Stimulated activated naive B cell treated with anti-CD40 and anti-IgM and Interleukin-4, amounts not matched to agents 10 μg/mL and 1 μg/mL and 100 μg/mL, for 72 hours (primary cell): ENCODE measurements at regions not wholly inside any gene's neighbourhood (a gene's known extent, or its start where the extent isn't known, plus 50 kb on each side); places are given as distances from the start of the nearest gene placed in this dataset.

Experiments
- ATAC-seq, 2 donors: fragments of 150-1000 bp; cut with Tn5 transposase; replicated peaks; 2 replicates each; pipeline ENCODE4 v1.10.0; 2021; ENCODE audit warnings: moderate library complexity in 1 of 2
- DNase-seq: peaks from one replicate; pipeline ENCODE4 v3.0.0; 2021
- H3K27ac Mint-ChIP-seq: one replicate; pipeline ENCODE4 v1.8.0; 2022; ENCODE audit warnings: mild to moderate bottlenecking, mixed read lengths
- H3K27me3 Mint-ChIP-seq, 2 donors: one replicate each; pipeline ENCODE4 v1.8.0; 2022; ENCODE audit warnings: mixed read lengths in 2 of 2
- H3K36me3 Mint-ChIP-seq, 2 donors: one replicate each; pipeline ENCODE4 v1.8.0; 2022; ENCODE audit warnings: mixed read lengths in 2 of 2, mild to moderate bottlenecking in 1 of 2
- H3K4me1 Mint-ChIP-seq, 2 donors: one replicate each; pipeline ENCODE4 v1.8.0; 2022; ENCODE audit warnings: mixed read lengths in 2 of 2, mild to moderate bottlenecking in 1 of 2
- H3K4me3 Mint-ChIP-seq, 2 donors: one replicate each; pipeline ENCODE4 v1.8.0; 2022; ENCODE audit warnings: mild to moderate bottlenecking in 2 of 2, mixed read lengths in 2 of 2, moderate library complexity in 1 of 2
- H3K9me3 Mint-ChIP-seq, 2 donors: one replicate each; pipeline ENCODE4 v1.8.0; 2022; ENCODE audit warnings: mixed read lengths in 2 of 2, mild to moderate bottlenecking in 1 of 2

- Mint-ChIP-seq H3K27me3 (peaks cover 3 to 21% of the 10 kb centered on the region in 2 donors), H3K36me3 (no peaks in the 10 kb centered on the region), H3K9me3 (peaks cover 11 to 16% of the 10 kb centered on the region in 2 donors), H3K27ac (no peak overlapping the region), H3K4me3 (no peak overlapping the region), H3K4me1 (no peaks in the 10 kb centered on the region)
- ATAC-seq (no peak), DNase-seq (no peak)
Observed at GRCh38 chr12:115710104-115710564, 567.4 kb downstream of the MED13L start.

GRCh38 chr12:115709540-115710011 lies 567.9 kb downstream of the MED13L start:
- Mint-ChIP-seq H3K27ac (no peak overlapping the region), H3K4me3 (no peak overlapping the region), H3K27me3 (peaks cover 3 to 21% of the 10 kb centered on the region in 2 donors), H3K36me3 (no peaks in the 10 kb centered on the region), H3K9me3 (peaks cover 11 to 16% of the 10 kb centered on the region in 2 donors), H3K4me1 (no peaks in the 10 kb centered on the region)
- ATAC-seq (no peak), DNase-seq (no peak)

DNA sequence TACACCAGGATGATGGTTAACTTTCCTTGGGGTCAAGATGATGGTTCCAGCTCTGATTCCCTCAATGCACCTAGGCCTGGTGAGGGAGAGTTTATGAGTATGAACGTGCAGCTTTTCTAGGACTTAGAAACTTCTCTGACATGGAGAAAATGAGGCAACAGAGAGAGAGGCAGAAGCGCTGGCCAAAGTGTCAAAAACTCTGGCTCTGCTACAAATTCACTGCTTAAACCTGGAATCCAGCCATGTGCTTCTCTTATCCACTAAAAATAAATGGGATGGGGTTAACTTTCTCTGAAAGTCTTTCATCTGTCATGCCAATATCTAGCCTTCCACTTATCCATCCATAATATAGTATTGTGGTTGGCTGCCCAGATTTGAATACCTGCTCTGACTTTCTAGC lies 568.7 kb downstream of the MED13L start:
- H3K4me3 Mint-ChIP-seq = no peak overlapping the region
- peaks cover 3 to 21% of the 10 kb centered on the region in 2 donors for H3K27me3 Mint-ChIP-seq
- DNase-seq (no peak), ATAC-seq (no peak)
- H3K36me3 Mint-ChIP-seq = no peaks in the 10 kb centered on the region
- peaks cover 11 to 16% of the 10 kb centered on the region in 2 donors for H3K9me3 Mint-ChIP-seq
- no peaks in the 10 kb centered on the region for H3K4me1 Mint-ChIP-seq
- H3K27ac Mint-ChIP-seq = no peak overlapping the region

DNA sequence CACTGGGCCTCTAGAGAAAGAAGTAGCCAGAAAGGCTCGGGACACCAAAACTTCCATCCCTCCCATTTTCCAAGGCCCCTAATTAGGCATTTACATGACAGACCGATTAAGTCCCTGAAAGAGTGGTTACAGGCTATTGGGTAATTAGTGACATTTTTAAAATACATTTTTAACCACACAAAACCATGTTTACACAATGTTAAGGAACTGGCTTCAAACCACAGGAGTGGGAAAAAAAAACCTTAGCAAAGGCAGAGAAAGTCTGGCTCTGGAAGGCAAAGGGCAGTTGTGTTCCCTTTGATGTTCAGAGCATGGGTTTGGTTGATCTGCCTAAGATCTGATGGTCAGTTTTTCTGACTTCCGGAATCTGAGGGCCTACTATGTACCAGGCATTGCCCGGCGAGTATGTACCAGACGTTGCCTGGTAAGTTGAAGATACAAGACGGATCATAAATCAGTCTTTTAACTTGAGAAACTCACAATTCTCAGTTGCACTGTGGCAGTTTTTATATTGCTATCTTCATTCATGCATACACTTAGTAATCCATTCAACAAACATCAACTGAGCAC lies 576.5 kb downstream of the MED13L start:
- H3K27me3 Mint-ChIP-seq = peaks cover 2 to 4% of the 10 kb centered on the region in 2 donors
- no peaks in the 10 kb centered on the region for H3K36me3 Mint-ChIP-seq
- no peak overlapping the region for H3K27ac Mint-ChIP-seq
- H3K9me3 Mint-ChIP-seq = peaks cover 6 to 10% of the 10 kb centered on the region in 2 donors
- ATAC-seq (no peak), DNase-seq (no peak)
- H3K4me3 Mint-ChIP-seq = no peak overlapping the region
- no peaks in the 10 kb centered on the region for H3K4me1 Mint-ChIP-seq

GRCh38 chr12:115700081-115700480 lies 577.4 kb downstream of the MED13L start:
- DNase-seq = no peak
- ATAC-seq = no peak
- no peaks in the 10 kb centered on the region for H3K36me3 Mint-ChIP-seq

GRCh38 chr12:115698257-115698656 lies 579.2 kb downstream of the MED13L start:
- Mint-ChIP-seq H3K27me3 (peaks cover 10 to 15% of the 10 kb centered on the region in 2 donors), H3K27ac (no peak overlapping the region), H3K36me3 (no peaks in the 10 kb centered on the region), H3K4me3 (no peak overlapping the region), H3K4me1 (no peaks in the 10 kb centered on the region), H3K9me3 (peaks cover 0 to 6% of the 10 kb centered on the region in 2 donors)
- ATAC-seq = no peak
- no peak for DNase-seq

More at GRCh38 chr12:115700081-115700480, 577.4 kb downstream of the MED13L start:
- peaks cover 0 to 6% of the 10 kb centered on the region in 2 donors for H3K9me3 Mint-ChIP-seq
- peaks cover 6 to 9% of the 10 kb centered on the region in 2 donors for H3K27me3 Mint-ChIP-seq
- H3K4me3 Mint-ChIP-seq = no peak overlapping the region
- no peak overlapping the region for H3K27ac Mint-ChIP-seq
- H3K4me1 Mint-ChIP-seq = no peaks in the 10 kb centered on the region

GRCh38 chr12:115697340-115697739 lies 580.2 kb downstream of the MED13L start:
- Mint-ChIP-seq H3K27me3 (peaks cover 10 to 15% of the 10 kb centered on the region in 2 donors), H3K36me3 (no peaks in the 10 kb centered on the region), H3K27ac (no peak overlapping the region), H3K9me3 (peaks cover 0 to 6% of the 10 kb centered on the region in 2 donors), H3K4me3 (no peak overlapping the region), H3K4me1 (no peaks in the 10 kb centered on the region)
- no peak for ATAC-seq
- no peak for DNase-seq

DNA sequence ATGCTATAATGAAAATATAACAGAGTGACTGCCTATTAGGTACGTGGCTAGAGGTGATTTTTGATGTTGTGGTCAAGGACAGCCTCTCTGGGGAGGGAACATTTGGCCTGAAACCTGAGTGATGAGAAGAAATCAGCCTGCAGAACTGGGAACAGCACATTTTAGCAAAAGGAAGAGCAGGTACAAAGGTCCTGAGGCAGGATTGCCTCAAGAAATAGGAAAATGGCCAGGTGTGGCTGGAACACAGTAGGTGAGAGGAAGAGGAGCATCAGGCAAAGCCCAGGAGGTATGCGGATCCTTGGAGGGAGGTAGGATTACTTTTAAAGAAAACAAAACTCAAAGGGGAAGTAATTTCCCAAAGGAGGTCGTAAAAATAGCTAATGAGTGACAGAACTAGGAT lies 582.9 kb downstream of the MED13L start:
- ATAC-seq (no peak), DNase-seq (no peak)
- no peak overlapping the region for H3K27ac Mint-ChIP-seq
- H3K36me3 Mint-ChIP-seq = no peaks in the 10 kb centered on the region
- no peak overlapping the region for H3K4me3 Mint-ChIP-seq
- H3K4me1 Mint-ChIP-seq = no peaks in the 10 kb centered on the region
- peaks cover 0 to 5% of the 10 kb centered on the region in 2 donors for H3K9me3 Mint-ChIP-seq
- peaks cover 14 to 21% of the 10 kb centered on the region in 2 donors for H3K27me3 Mint-ChIP-seq

GRCh38 chr12:115693970-115694369 lies 583.5 kb downstream of the MED13L start:
- H3K27me3 Mint-ChIP-seq = peaks cover 14 to 21% of the 10 kb centered on the region in 2 donors
- no peak for DNase-seq
- H3K4me3 Mint-ChIP-seq = no peak overlapping the region
- H3K9me3 Mint-ChIP-seq = peaks cover 0 to 5% of the 10 kb centered on the region in 2 donors
- H3K36me3 Mint-ChIP-seq = no peaks in the 10 kb centered on the region
- H3K4me1 Mint-ChIP-seq = no peaks in the 10 kb centered on the region
- ATAC-seq = no peak
- no peak overlapping the region for H3K27ac Mint-ChIP-seq

GRCh38 chr12:115691123-115691522 lies 586.4 kb downstream of the MED13L start:
- H3K36me3 Mint-ChIP-seq = no peaks in the 10 kb centered on the region
- peaks cover 14 to 31% of the 10 kb centered on the region in 2 donors for H3K27me3 Mint-ChIP-seq
- no peak overlapping the region for H3K4me3 Mint-ChIP-seq
- no peak overlapping the region for H3K27ac Mint-ChIP-seq
- no peaks in the 10 kb centered on the region for H3K4me1 Mint-ChIP-seq
- DNase-seq (no peak), ATAC-seq (no peak)
- no peaks in the 10 kb centered on the region for H3K9me3 Mint-ChIP-seq

GRCh38 chr12:115687094-115687493 lies 590.4 kb downstream of the MED13L start:
- Mint-ChIP-seq H3K36me3 (no peaks in the 10 kb centered on the region), H3K27me3 (peaks cover 4 to 19% of the 10 kb centered on the region in 2 donors), H3K9me3 (peaks cover 5% of the 10 kb centered on the region in 2 donors), H3K27ac (no peak overlapping the region), H3K4me3 (no peak overlapping the region), H3K4me1 (no peaks in the 10 kb centered on the region)
- DNase-seq = no peak
- no peak for ATAC-seq

GRCh38 chr12:115683240-115683780 lies 594.2 kb downstream of the MED13L start:
- H3K4me3 Mint-ChIP-seq = no peak overlapping the region
- no peaks in the 10 kb centered on the region for H3K36me3 Mint-ChIP-seq
- H3K4me1 Mint-ChIP-seq = no peaks in the 10 kb centered on the region
- H3K27me3 Mint-ChIP-seq = peaks cover 0 to 14% of the 10 kb centered on the region in 2 donors
- peaks cover 5 to 13% of the 10 kb centered on the region in 2 donors for H3K9me3 Mint-ChIP-seq
- ATAC-seq (no peak), DNase-seq (no peak)
- no peak overlapping the region for H3K27ac Mint-ChIP-seq

DNA sequence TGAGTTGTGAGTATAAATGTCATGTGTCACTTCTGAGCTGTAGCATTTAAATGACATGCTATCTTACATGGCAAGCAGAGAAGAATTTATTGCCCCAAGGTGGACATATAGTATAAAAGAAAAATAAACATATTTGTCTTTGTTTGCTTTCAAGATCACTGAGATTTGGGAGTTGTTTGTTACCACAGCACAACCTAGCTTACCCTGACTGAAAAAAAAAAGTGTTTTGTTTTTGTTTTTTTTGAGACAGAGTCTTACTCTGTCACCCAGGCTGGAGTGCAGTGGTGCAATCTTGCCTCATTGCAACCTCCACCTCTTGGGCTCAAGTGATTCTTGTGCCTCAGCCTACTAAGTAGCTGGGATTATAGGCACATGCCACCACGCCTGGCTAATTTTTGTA lies 596.5 kb downstream of the MED13L start:
- Mint-ChIP-seq H3K27ac (no peak overlapping the region), H3K36me3 (no peaks in the 10 kb centered on the region), H3K9me3 (peaks cover 9 to 15% of the 10 kb centered on the region in 2 donors), H3K27me3 (peaks cover 5% of the 10 kb centered on the region in 2 donors), H3K4me1 (no peaks in the 10 kb centered on the region), H3K4me3 (no peak overlapping the region)
- no peak for ATAC-seq
- no peak for DNase-seq

GRCh38 chr12:115672506-115673080 lies 604.9 kb downstream of the MED13L start:
- H3K4me1 Mint-ChIP-seq = no peaks in the 10 kb centered on the region
- no peak overlapping the region for H3K27ac Mint-ChIP-seq
- no peaks in the 10 kb centered on the region for H3K36me3 Mint-ChIP-seq
- H3K9me3 Mint-ChIP-seq = peaks cover 8 to 13% of the 10 kb centered on the region in 2 donors
- no peak for ATAC-seq
- H3K4me3 Mint-ChIP-seq = no peak overlapping the region
- peaks cover 0 to 5% of the 10 kb centered on the region in 2 donors for H3K27me3 Mint-ChIP-seq
- DNase-seq = no peak

DNA sequence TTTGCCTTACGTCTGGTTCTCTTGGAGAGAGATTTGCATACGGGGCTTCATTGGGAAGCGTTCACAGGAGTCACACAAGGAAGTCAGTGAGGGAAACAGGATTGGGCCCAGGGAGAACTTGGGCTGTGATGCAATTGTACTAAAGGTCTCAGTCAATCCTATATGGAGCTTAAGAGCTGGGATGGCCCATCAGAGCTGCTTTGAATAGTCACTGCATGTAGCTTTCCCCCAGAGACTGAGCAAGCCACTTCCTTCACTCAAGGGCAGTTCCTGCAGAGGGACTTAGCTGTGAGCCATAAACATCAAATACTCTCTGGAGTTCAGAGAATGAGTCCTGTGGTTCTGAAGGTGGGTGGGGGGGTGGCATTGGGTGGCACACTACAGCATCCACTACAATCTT lies 605.4 kb downstream of the MED13L start:
- ATAC-seq (no peak), DNase-seq (no peak)
- no peaks in the 10 kb centered on the region for H3K36me3 Mint-ChIP-seq
- no peaks in the 10 kb centered on the region for H3K4me1 Mint-ChIP-seq
- H3K4me3 Mint-ChIP-seq = no peak overlapping the region
- no peak overlapping the region for H3K27ac Mint-ChIP-seq
- peaks cover 8 to 13% of the 10 kb centered on the region in 2 donors for H3K9me3 Mint-ChIP-seq
- H3K27me3 Mint-ChIP-seq = peaks cover 0 to 5% of the 10 kb centered on the region in 2 donors
